GM18517 (cell line): ENCODE measurements at regions not wholly inside any gene's neighbourhood (a gene's known extent, or its start where the extent isn't known, plus 50 kb on each side); places are given as distances from the start of the nearest gene placed in this dataset.

ENCODE experiments used
- ATAC-seq: cut with Tn5 transposase; IDR thresholded peaks from one replicate; pipeline ENCODE4 v1.9.1; 2021; ENCODE audit warnings: mild to moderate bottlenecking, moderate library complexity; ENCODE audit not compliant: unreplicated experiment

GRCh38 chr3:181134873-181135272 is 145.3 kb upstream of the DNAJC19 start:
- no peak for ATAC-seq

DNA sequence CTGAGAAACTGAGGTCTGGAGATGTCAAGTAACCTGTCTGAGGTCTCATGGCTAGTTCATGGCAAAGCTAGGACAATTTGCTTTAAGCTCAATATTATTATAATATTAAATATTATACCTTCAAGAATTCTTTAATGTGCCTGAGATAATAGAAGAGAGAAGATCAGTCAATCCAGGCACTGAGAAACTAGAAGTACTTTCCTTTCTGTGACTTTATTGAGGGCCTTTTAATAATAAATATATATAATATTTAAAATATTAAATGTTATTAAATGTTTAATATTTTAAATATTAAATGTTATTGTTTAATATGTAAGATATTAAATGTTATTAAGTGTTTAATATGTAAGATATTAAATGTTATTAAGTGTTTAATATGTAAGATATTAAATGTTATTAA is 144.3 kb upstream of the DNAJC19 start:
- no peak for ATAC-seq

DNA sequence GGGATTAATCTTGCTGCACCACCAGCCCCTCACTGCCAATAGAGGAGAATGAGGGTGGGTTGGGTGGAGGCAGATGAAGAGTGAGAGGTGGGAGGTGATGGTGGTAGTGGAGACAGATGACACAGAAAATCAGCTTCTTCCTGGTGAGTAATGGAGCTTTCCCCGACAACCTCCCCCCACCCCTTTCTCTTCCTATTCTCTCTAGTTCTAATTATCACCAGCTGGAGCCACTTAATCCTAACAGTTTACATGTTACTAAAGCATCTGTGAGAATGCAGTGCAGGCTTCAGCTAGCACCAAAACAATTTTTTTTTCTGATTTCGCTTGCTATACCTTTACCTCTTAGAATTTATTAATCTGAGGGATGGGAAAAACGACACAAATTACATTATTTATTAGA is 116.1 kb upstream of the DNAJC19 start:
- ATAC-seq = no peak

DNA sequence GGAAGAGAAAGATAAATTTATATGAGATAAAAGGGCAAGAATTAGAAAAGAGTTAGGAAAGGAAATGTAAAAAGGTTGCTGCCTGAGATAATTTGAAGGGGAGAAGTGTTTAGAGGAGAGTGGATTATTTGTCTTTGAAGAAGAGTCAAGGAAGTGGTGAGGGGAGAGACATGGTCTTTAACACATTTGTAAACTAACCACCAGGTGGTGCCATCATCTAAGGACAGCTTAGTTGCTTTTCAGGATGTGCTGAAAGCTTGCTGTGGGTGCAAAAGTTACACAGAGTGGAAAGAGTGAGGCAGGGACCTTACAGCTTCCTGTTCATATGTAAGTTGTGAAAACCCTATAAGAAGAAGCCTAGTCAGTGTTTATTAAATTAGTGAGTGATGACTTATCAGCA is 114.1 kb upstream of the DNAJC19 start:
- ATAC-seq = no peak

GRCh38 chr3:181086011-181086410 is 96.5 kb upstream of the DNAJC19 start:
- ATAC-seq = no peak

GRCh38 chr3:181081930-181082329 is 92.4 kb upstream of the DNAJC19 start:
- ATAC-seq = no peak

DNA sequence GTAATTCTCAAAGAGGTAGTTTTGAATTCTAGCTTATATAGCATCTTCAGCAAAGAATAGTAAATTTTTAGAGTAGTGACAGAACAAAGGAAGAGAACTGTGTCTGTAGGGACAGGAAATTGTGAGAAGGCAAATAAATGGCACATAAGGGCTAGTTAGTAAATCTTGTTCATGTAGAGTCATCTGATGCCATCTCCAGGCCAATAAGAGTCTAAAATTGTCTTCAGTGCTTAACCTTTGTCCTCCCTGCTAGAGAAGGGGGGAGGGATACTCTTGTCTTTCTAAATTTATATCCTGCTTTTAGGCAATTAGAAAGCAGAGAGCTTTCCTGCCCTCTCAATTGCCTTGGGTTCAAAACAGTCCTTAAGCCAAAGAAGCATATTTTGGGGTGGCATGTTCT is 87.0 kb upstream of the DNAJC19 start:
- ATAC-seq = no peak

DNA sequence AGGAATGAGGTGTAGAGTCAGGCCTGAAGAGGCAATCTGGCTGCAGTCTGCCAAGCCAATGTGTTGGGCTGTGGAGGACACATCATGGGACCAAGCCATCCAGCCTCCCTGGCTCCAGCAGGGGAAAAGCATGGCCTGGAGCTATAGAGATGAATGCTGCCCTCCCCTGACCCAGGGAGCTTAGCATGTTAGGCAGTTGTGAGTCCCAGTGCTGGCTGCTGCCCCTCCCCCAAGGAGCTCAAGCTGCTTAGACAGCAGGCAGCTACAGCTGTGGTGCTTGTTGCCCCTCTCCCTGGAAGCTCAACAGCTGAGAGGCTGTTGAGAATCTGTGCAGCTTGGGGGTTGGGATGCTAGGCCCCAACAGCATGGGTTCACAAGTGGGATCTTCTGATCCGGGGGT is 85.6 kb upstream of the DNAJC19 start:
- no peak for ATAC-seq

DNA sequence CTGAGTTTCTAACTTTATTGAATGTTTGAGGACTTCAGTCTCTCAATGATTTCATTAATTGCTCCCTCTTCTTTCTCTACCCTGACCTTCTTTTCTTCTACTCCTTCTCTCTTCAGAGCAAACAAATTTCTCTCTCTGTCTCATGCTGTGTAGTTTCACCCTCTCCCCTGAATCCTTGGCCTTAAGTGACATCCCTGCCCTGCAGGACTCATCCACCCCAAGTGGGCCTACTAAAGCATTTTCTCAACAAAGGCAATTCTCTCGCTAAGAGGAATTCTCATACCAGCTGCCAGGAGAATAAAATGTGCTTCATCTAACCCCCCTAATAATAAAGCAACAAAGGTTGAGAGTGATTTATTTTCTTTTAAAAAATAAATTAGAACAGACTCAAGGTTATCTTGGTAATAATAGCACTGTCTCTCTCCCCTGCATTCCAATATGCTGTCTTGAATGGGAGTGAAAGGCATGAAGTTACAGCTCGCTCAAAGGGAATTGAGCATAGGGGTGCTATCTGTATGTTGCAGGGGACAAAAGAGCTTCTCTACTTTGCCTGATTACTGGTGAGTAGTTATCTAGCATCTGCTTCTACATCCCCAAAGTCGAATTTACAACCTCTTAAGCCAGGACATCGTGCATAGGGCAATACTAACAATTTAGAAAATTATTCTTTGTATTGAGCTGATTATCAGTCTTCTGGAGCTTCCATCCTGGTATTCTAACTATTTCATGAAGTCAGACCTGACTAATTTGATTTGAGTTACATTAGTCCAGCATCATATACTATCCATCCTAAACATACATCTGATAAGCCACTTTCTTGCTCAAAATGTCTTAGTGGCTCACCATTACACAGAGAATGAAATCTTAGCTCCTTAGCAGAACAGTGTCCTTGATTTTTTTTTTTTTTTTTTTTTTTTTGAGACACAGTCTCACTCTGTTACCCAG is 76.9 kb upstream of the DNAJC19 start:
- ATAC-seq = no peak

GRCh38 chr3:181056136-181056732 is 66.7 kb upstream of the DNAJC19 start:
- ATAC-seq = no peak

GRCh38 chr3:181054538-181054937 is 65.0 kb upstream of the DNAJC19 start:
- ATAC-seq = no peak

DNA sequence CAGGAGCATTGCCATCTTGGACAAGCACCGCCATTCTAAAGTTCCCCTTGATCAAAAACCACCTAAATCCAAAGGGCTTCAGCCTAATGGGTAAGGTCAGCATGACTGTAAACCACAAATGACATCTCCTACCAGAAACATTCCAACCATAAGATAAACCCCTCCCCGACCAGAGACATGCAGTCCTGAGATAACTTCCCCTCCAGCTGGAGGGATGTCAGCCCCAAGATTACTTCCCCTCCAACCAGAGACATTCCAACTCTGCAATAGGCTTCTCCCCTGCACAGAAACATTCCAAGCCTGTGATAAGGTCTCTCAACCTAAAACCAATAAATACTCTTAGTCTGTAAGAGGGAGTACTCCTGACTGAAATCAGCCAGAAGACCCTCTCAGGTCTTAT is 62.7 kb upstream of the DNAJC19 start:
- ATAC-seq = no peak

GRCh38 chr3:181050738-181051137 is 61.2 kb upstream of the DNAJC19 start:
- ATAC-seq = no peak

- ATAC-seq = no peak
Measured at GRCh38 chr3:181040030-181040429, 50.5 kb upstream of the DNAJC19 start.
